Upper lobe of left lung (tissue), 4 donors: ENCODE measurements at regions not wholly inside any gene's neighbourhood (a gene's known extent, or its start where the extent isn't known, plus 50 kb on each side); places are given as distances from the start of the nearest gene placed in this dataset.
"Not testable (repeated sequence)": the region's sequence is repeated elsewhere in the genome, so short reads cannot be mapped to it uniquely, and the experiment has no call there.

ENCODE experiments used
- POLR2A ChIP-seq, 4 donors: fragments of 450-650 bp; IDR thresholded peaks; one replicate each; pipeline ENCODE4 v1.5.1; 2016 to 2017; ENCODE audit warnings: antibody characterized with exemption in 4 of 4, mild to moderate bottlenecking in 2 of 4
- POLR2AphosphoS5 ChIP-seq, 2 donors: sonication (generic); formaldehyde crosslinking; IDR thresholded peaks; one replicate each; pipeline ENCODE4 v1.5.1; 2017; ENCODE audit warnings: antibody characterized with exemption in 2 of 2
- TF ChIP-seq, protein P1 (sequence below), 6 experiments: fragments of 450-650 bp in 4 of 6; fragments of 200-600 bp in 2 of 6; sonication (generic) in 2 of 6; IDR thresholded peaks; one replicate each; pipeline ENCODE4 v1.5.1; 2016 to 2019; ENCODE audit warnings: antibody characterized with exemption in 6 of 6

DNA sequence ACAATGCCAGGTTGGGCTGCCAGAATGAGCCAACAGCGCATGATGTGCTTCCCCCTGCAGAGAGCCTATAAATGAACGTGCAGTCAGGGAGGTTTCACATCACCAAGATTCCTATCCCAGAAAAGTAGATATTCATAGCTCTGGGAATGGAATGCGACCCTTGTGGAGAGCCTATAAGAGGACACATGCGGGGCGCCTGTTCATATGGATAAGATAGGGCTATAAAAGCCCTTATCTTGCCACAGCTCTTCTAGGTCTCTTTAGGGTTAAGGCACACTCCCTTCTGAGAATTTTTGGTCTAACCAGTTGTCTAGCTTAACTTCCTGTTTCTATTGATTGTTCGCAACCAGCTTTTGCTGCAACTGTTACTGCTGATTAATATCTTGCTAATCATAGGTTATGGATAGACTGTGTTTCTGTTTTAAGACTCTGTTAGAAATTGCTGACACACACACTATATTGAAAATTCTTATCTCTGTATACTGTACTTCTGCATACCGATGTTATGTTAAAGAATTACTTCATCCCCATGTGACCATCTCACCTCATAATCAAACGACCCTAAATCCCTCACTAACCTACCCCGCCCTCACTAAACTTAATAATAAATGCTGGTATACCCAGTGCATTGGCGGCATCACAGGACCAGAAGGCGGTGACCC, 74.4 kb upstream of the KIF2B start:
- TF ChIP-seq POLR2A, POLR2AphosphoS5 (IDR thresholded peaks at IDR 0.05): not testable (repeated sequence)
- TF ChIP-seq, protein P1, sequence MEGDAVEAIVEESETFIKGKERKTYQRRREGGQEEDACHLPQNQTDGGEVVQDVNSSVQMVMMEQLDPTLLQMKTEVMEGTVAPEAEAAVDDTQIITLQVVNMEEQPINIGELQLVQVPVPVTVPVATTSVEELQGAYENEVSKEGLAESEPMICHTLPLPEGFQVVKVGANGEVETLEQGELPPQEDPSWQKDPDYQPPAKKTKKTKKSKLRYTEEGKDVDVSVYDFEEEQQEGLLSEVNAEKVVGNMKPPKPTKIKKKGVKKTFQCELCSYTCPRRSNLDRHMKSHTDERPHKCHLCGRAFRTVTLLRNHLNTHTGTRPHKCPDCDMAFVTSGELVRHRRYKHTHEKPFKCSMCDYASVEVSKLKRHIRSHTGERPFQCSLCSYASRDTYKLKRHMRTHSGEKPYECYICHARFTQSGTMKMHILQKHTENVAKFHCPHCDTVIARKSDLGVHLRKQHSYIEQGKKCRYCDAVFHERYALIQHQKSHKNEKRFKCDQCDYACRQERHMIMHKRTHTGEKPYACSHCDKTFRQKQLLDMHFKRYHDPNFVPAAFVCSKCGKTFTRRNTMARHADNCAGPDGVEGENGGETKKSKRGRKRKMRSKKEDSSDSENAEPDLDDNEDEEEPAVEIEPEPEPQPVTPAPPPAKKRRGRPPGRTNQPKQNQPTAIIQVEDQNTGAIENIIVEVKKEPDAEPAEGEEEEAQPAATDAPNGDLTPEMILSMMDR (IDR thresholded peaks at IDR 0.05) = not testable (repeated sequence)
